ENCODE measurements at regions not wholly inside any gene's neighbourhood (a gene's known extent, or its start where the extent isn't known, plus 50 kb on each side); places are given as distances from the start of the nearest gene placed in this dataset.

GRCh38 chr16:79391395-79391794 lies 209.1 kb downstream of the MAF start:
- no peaks in the 10 kb centered on the region for H3K27me3 ChIP-seq (ENCODE audit: insufficient read depth, low read length, poor library complexity)
- peak overlapping the region; percentile 14; the same call in 1 of the 2 replicates for H3K4me2 ChIP-seq (ENCODE audit: insufficient read depth, low read length)
- no peaks in the 10 kb centered on the region for H4K20me1 ChIP-seq (ENCODE audit: insufficient read depth, low read length)
- no peaks in the 10 kb centered on the region for H3K79me2 ChIP-seq (ENCODE audit: insufficient read depth, low read length)
- no peaks in the 10 kb centered on the region for H3K36me3 ChIP-seq (ENCODE audit: insufficient read depth, low read length)
- no peaks in the 10 kb centered on the region for H3K9me3 ChIP-seq (ENCODE audit: insufficient read depth, low read length, severe bottlenecking)
- H3K9ac ChIP-seq (ENCODE audit: low read depth, low read length): no peak overlapping the region
- TF ChIP-seq CTCF (IDR thresholded peaks at IDR 0.05; ENCODE audit: borderline replicate concordance, extremely low read depth, low read length, poor library complexity, severe bottlenecking) (no peak), EZH2 (IDR thresholded peaks at IDR 0.05; ENCODE audit: borderline replicate concordance, low read depth, low read length, severe bottlenecking) (no peak)
- no peak overlapping the region for H3K27ac ChIP-seq (ENCODE audit: low read length)
- no peak overlapping the region for H2AFZ ChIP-seq (ENCODE audit: low read depth, low read length)
- ATAC-seq (ENCODE audit: insufficient read depth, low read depth) (peak; percentile 72), DNase-seq (peak; percentile 34)
- H3K4me1 ChIP-seq (ENCODE audit: insufficient read depth, low read length): peaks cover 25% of the 10 kb centered on the region
- no peak overlapping the region for H3K4me3 ChIP-seq (ENCODE audit: low read depth in 1 of 2, low read length in 2 of 2)

- no peak overlapping the region for H3K4me3 ChIP-seq (ENCODE audit: low read depth in 1 of 2, low read length in 2 of 2)
- peak overlapping the region; percentile 30; the same call in 1 of the 2 replicates for H3K27ac ChIP-seq (ENCODE audit: low read length)
- no peaks in the 10 kb centered on the region for H3K9me3 ChIP-seq (ENCODE audit: insufficient read depth, low read length, severe bottlenecking)
- H3K79me2 ChIP-seq (ENCODE audit: insufficient read depth, low read length): no peaks in the 10 kb centered on the region
- H3K36me3 ChIP-seq (ENCODE audit: insufficient read depth, low read length): no peaks in the 10 kb centered on the region
- H3K4me1 ChIP-seq (ENCODE audit: insufficient read depth, low read length): peaks cover 25% of the 10 kb centered on the region
- peak overlapping the region; percentile 14; the same call in 1 of the 2 replicates for H3K4me2 ChIP-seq (ENCODE audit: insufficient read depth, low read length)
- DNase-seq (no peak), ATAC-seq (ENCODE audit: insufficient read depth, low read depth) (no peak)
- no peaks in the 10 kb centered on the region for H4K20me1 ChIP-seq (ENCODE audit: insufficient read depth, low read length)
- H2AFZ ChIP-seq (ENCODE audit: low read depth, low read length): no peak overlapping the region
- no peaks in the 10 kb centered on the region for H3K27me3 ChIP-seq (ENCODE audit: insufficient read depth, low read length, poor library complexity)
- H3K9ac ChIP-seq (ENCODE audit: low read depth, low read length): no peak overlapping the region
- no peak for TF ChIP-seq EZH2 (IDR thresholded peaks at IDR 0.05; ENCODE audit: borderline replicate concordance, low read depth, low read length, severe bottlenecking)
- no peak for TF ChIP-seq CTCF (IDR thresholded peaks at IDR 0.05; ENCODE audit: borderline replicate concordance, extremely low read depth, low read length, poor library complexity, severe bottlenecking)
Observed at GRCh38 chr16:79390481-79391051, 210.0 kb downstream of the MAF start.

- DNase-seq (no peak), ATAC-seq (ENCODE audit: insufficient read depth, low read depth) (no peak)
- Histone ChIP-seq H3K4me1 (ENCODE audit: insufficient read depth, low read length) (peaks cover 25% of the 10 kb centered on the region), H3K79me2 (ENCODE audit: insufficient read depth, low read length) (no peaks in the 10 kb centered on the region), H3K36me3 (ENCODE audit: insufficient read depth, low read length) (no peaks in the 10 kb centered on the region), H3K9me3 (ENCODE audit: insufficient read depth, low read length, severe bottlenecking) (no peaks in the 10 kb centered on the region), H2AFZ (ENCODE audit: low read depth, low read length) (no peak overlapping the region), H3K27ac (ENCODE audit: low read length) (no peak overlapping the region), H3K27me3 (ENCODE audit: insufficient read depth, low read length, poor library complexity) (no peaks in the 10 kb centered on the region), H3K9ac (ENCODE audit: low read depth, low read length) (no peak overlapping the region), H3K4me3 (ENCODE audit: low read depth in 1 of 2, low read length in 2 of 2) (no peak overlapping the region), H4K20me1 (ENCODE audit: insufficient read depth, low read length) (no peaks in the 10 kb centered on the region), H3K4me2 (ENCODE audit: insufficient read depth, low read length) (no peak overlapping the region)
- TF ChIP-seq EZH2 (IDR thresholded peaks at IDR 0.05; ENCODE audit: borderline replicate concordance, low read depth, low read length, severe bottlenecking) (no peak), CTCF (IDR thresholded peaks at IDR 0.05; ENCODE audit: borderline replicate concordance, extremely low read depth, low read length, poor library complexity, severe bottlenecking) (no peak)
Observed at GRCh38 chr16:79388396-79388795, 212.1 kb downstream of the MAF start.

Data from DND-41 (cell line).